IMR-90 (cell line): ENCODE measurements at regions not wholly inside any gene's neighbourhood (a gene's known extent, or its start where the extent isn't known, plus 50 kb on each side); places are given as distances from the start of the nearest gene placed in this dataset.

Experiments
- ATAC-seq: fragments of 200-7000 bp; cut with Tn5 transposase; 2 replicates; pipeline ENCODE4 v1.9.1; 2020; ENCODE audit warnings: low read depth, mild to moderate bottlenecking, moderate library complexity
- BruUV-seq: library from RNA; stranded (reverse); fragments of 400-500 nt; replicated peaks from 2 replicates; lab custom pipeline; 2021; lab: Mats Ljungman, UMichigan
- CTCF ChIA-PET: fragments of 300-600 bp; formaldehyde crosslinking; extraction: SDS; loops from one replicate; lab custom pipeline; 2021; ENCODE audit warnings: antibody characterized with exemption; lab: Yijun Ruan, JAX
- POLR2A ChIA-PET: fragments of 300-600 bp; sonication (Branson Sonifier 250); formaldehyde crosslinking; loops from one replicate; lab custom pipeline; 2022; ENCODE audit warnings: antibody characterized with exemption; ENCODE audit not compliant: unreplicated experiment; lab: Charles Lee
- DNase-seq: peaks from one replicate; pipeline ENCODE4 v3.0.0; 2013
- H2AFZ ChIP-seq: replicated peaks from 2 replicates; pipeline ENCODE3; 2013; ENCODE audit warnings: low read length, mild to moderate bottlenecking; ENCODE audit not compliant: poor library complexity
- H2AK5ac ChIP-seq: 2 replicates; pipeline ENCODE4 v1.6.1; 2013; ENCODE audit warnings: low read depth, low read length, inconsistent platforms
- H2AK9ac ChIP-seq: replicated peaks from 2 replicates; pipeline ENCODE3; 2013; ENCODE audit warnings: mild to moderate bottlenecking, low read depth, low read length, moderate library complexity; ENCODE audit not compliant: poor library complexity
- H2BK120ac ChIP-seq: 2 replicates; pipeline ENCODE4 v1.6.1; 2013; ENCODE audit warnings: low read depth, low read length, inconsistent platforms
- H2BK15ac ChIP-seq: 3 replicates; pipeline ENCODE4 v1.6.1; 2013; ENCODE audit warnings: low read depth, low read length, inconsistent platforms
- H2BK20ac ChIP-seq: 2 replicates; pipeline ENCODE4 v1.6.1; 2013; ENCODE audit warnings: low read depth, mild to moderate bottlenecking, inconsistent platforms, low read length, moderate library complexity
- H2BK5ac ChIP-seq: 2 replicates; pipeline ENCODE4 v1.6.1; 2013; ENCODE audit warnings: mild to moderate bottlenecking, low read depth, low read length, inconsistent platforms; ENCODE audit not compliant: poor library complexity, severe bottlenecking
- H3K14ac ChIP-seq: replicated peaks from 2 replicates; pipeline ENCODE4 v1.6.1; 2013; ENCODE audit warnings: low read depth, low read length, inconsistent platforms
- H3K18ac ChIP-seq: 2 replicates; pipeline ENCODE4 v1.6.1; 2013; ENCODE audit warnings: low read depth, low read length, control low read depth
- H3K23ac ChIP-seq: 2 replicates; pipeline ENCODE4 v1.6.1; 2013; ENCODE audit warnings: low read depth, low read length, inconsistent platforms
- H3K27ac ChIP-seq: 2 replicates; pipeline ENCODE4 v1.5.1; 2013; ENCODE audit warnings: mild to moderate bottlenecking, control low read depth, low read length; ENCODE audit not compliant: insufficient read depth
- H3K27me3 ChIP-seq: 2 replicates; pipeline ENCODE4 v1.6.1; 2013; ENCODE audit warnings: low read length; ENCODE audit not compliant: control insufficient read depth, insufficient read depth
- H3K36me3 ChIP-seq: 2 replicates; pipeline ENCODE4 v1.6.1; 2013; ENCODE audit warnings: low read length, mixed read lengths; ENCODE audit not compliant: control insufficient read depth, insufficient read depth
- H3K4ac ChIP-seq: 2 replicates; pipeline ENCODE4 v1.6.1; 2013; ENCODE audit warnings: low read depth, low read length, inconsistent platforms
- H3K4me1 ChIP-seq: 2 replicates; pipeline ENCODE4 v1.6.1; 2013; ENCODE audit warnings: low read length, mixed read lengths; ENCODE audit not compliant: control insufficient read depth, insufficient read depth
- H3K4me2 ChIP-seq: 2 replicates; pipeline ENCODE4 v1.6.1; 2013; ENCODE audit warnings: low read depth, mild to moderate bottlenecking, control low read depth, low read length, moderate library complexity
- H3K4me3 ChIP-seq: 2 replicates; pipeline ENCODE4 v1.5.1; 2013; ENCODE audit warnings: low read depth, mild to moderate bottlenecking, control low read depth, low read length, moderate library complexity; ENCODE audit not compliant: insufficient read depth
- H3K56ac ChIP-seq: 2 replicates; pipeline ENCODE4 v1.6.1; 2013; ENCODE audit warnings: low read length, inconsistent platforms; ENCODE audit not compliant: insufficient read depth; ENCODE audit errors: extremely low read depth
- H3K79me1 ChIP-seq, 2 experiments: 2 replicates each; pipeline ENCODE4 v1.6.1; 2013; ENCODE audit warnings: low read length in 2 of 2, inconsistent platforms in 1 of 2, low read depth in 1 of 2
- H3K9ac ChIP-seq: 2 replicates; pipeline ENCODE4 v1.6.1; 2013; ENCODE audit warnings: low read depth, low read length, control low read depth
- H3K9me1 ChIP-seq: 2 replicates; pipeline ENCODE4 v1.6.1; 2013; ENCODE audit warnings: low read length, inconsistent platforms; ENCODE audit not compliant: insufficient read depth
- H3K9me3 ChIP-seq: 2 replicates; pipeline ENCODE4 v1.6.1; 2013; ENCODE audit warnings: low read length; ENCODE audit not compliant: control insufficient read depth, insufficient read depth
- H4K20me1 ChIP-seq: 2 replicates; pipeline ENCODE4 v1.6.1; 2013; ENCODE audit warnings: low read length, inconsistent platforms; ENCODE audit not compliant: insufficient read depth
- H4K5ac ChIP-seq: 2 replicates; pipeline ENCODE4 v1.6.1; 2013; ENCODE audit warnings: mild to moderate bottlenecking, low read depth, low read length, control low read depth
- H4K8ac ChIP-seq, 2 experiments: 2 replicates each; pipeline ENCODE4 v1.6.1; 2013; ENCODE audit warnings: low read depth in 2 of 2, low read length in 2 of 2, control low read depth in 1 of 2, inconsistent platforms in 1 of 2
- H4K91ac ChIP-seq: 2 replicates; pipeline ENCODE4 v1.6.1; 2013; ENCODE audit warnings: low read depth, low read length, inconsistent platforms; ENCODE audit not compliant: insufficient read depth
- BHLHE40 ChIP-seq: fragments of 150-350 bp; IDR thresholded peaks from 2 replicates; pipeline ENCODE4 v1.6.1; 2016; ENCODE audit warnings: mild to moderate bottlenecking, low read depth, low read length
- CEBPB ChIP-seq: IDR thresholded peaks from 2 replicates; pipeline ENCODE4 v1.6.1; 2012; ENCODE audit warnings: low read depth, low read length, improper control_type of control experiment
- CHD1 ChIP-seq: IDR thresholded peaks from 2 replicates; pipeline ENCODE4 v1.6.1; 2012; ENCODE audit warnings: low read depth, low read length, improper control_type of control experiment
- ELK1 ChIP-seq: fragments of 150-350 bp; IDR thresholded peaks from 2 replicates; pipeline ENCODE4 v1.6.1; 2016; ENCODE audit warnings: low read depth, mild to moderate bottlenecking, low read length, moderate library complexity, borderline replicate concordance
- FOS ChIP-seq: fragments of 150-350 bp; IDR thresholded peaks from 2 replicates; pipeline ENCODE4 v1.6.1; 2016; ENCODE audit warnings: low read depth, low read length
- MAFK ChIP-seq: IDR thresholded peaks from 2 replicates; pipeline ENCODE4 v1.6.1; 2012; ENCODE audit warnings: low read depth, low read length, improper control_type of control experiment
- MAZ ChIP-seq: IDR thresholded peaks from 2 replicates; pipeline ENCODE4 v1.6.1; 2012; ENCODE audit warnings: low read depth, mild to moderate bottlenecking, low read length, improper control_type of control experiment, moderate library complexity, borderline replicate concordance
- MXI1 ChIP-seq: IDR thresholded peaks from 2 replicates; pipeline ENCODE4 v1.6.1; 2012; ENCODE audit warnings: low read depth, mild to moderate bottlenecking, low read length, moderate library complexity, borderline replicate concordance
- NFE2L2 ChIP-seq: fragments of 150-350 bp; IDR thresholded peaks from 2 replicates; pipeline ENCODE4 v1.6.1; 2016; ENCODE audit warnings: low read depth, mild to moderate bottlenecking, low read length
- RAD21 ChIP-seq: IDR thresholded peaks from 2 replicates; pipeline ENCODE4 v1.6.1; 2012; ENCODE audit warnings: low read length, improper control_type of control experiment
- RCOR1 ChIP-seq: IDR thresholded peaks from 2 replicates; pipeline ENCODE4 v1.6.1; 2012; ENCODE audit warnings: mild to moderate bottlenecking, low read length, improper control_type of control experiment; ENCODE audit not compliant: insufficient replicate concordance
- RFX5 ChIP-seq: IDR thresholded peaks from 2 replicates; pipeline ENCODE4 v1.8.0; 2012; ENCODE audit warnings: low read depth, mild to moderate bottlenecking, low read length, moderate library complexity
- SMC3 ChIP-seq: fragments of 150-350 bp; IDR thresholded peaks from 2 replicates; pipeline ENCODE4 v1.6.1; 2016; ENCODE audit warnings: low read depth, mild to moderate bottlenecking, antibody characterized with exemption, low read length, moderate library complexity
- WGBS, 2 experiments: methylation state at CpG; one replicate each; pipeline versions ENCODE4 v1.1.5 to v1.1.7; 2013; ENCODE audit warnings: missing lambda C conversion rate in 2 of 2; ENCODE audit not compliant: insufficient read length in 1 of 2; ENCODE audit errors: extremely low coverage in 2 of 2; 5-methylcytosine and 5-hydroxymethylcytosine counted together
- dilution Hi-C: fragments of 300-500 bp; cut with HindIII; formaldehyde crosslinking; loops from one replicate; pipeline ENCODE4 v1.14.3; 2018; ENCODE audit warnings: low sequenced_read_pairs; ENCODE audit not compliant: unreplicated experiment
- in situ Hi-C: fragments of 300-500 bp; cut with MboI; formaldehyde crosslinking; loops from 3 replicates; pipeline ENCODE4 v1.14.3; 2019; ENCODE audit warnings: low sequenced_read_pairs, inconsistent platforms, mixed read lengths
- intact Hi-C: fragments of 100-400 bp; cut with micrococcal nuclease; formaldehyde crosslinking; loops from 2 replicates; pipeline ENCODE4 v1.10.0; 2022
- TF ChIP-seq, protein P1 (sequence below): fragments of 150-350 bp; IDR thresholded peaks from 2 replicates; pipeline ENCODE4 v1.6.1; 2017; ENCODE audit warnings: mild to moderate bottlenecking, antibody characterized with exemption, low read length, low read depth

- ChIA-PET POLR2A (no interaction called here), CTCF (no interaction called here)
- Histone ChIP-seq H3K9me1 (no peaks in the 10 kb centered on the region), H4K20me1 (no peaks in the 10 kb centered on the region), H4K91ac (no peak overlapping the region), H3K9ac (no peak overlapping the region), H2BK5ac (no peak overlapping the region), H3K27me3 (no peaks in the 10 kb centered on the region), H3K9me3 (0 out of 2 replicates have a peak, but pooled peaks cover 4% of the 10 kb centered on the region), H4K5ac (no peak overlapping the region), H4K8ac (no peak overlapping the region), H3K14ac (no peak overlapping the region), H3K4ac (no peak overlapping the region), H2AK9ac (no peak overlapping the region), H2AFZ (no peak overlapping the region), H3K27ac (no peak overlapping the region), H2AK5ac (no peak overlapping the region), H2BK120ac (no peak overlapping the region), H3K56ac (no peak overlapping the region), H2BK15ac (no peak overlapping the region), H3K23ac (no peak overlapping the region), H3K4me2 (no peak overlapping the region), H3K79me1 (no peaks in the 10 kb centered on the region), H3K18ac (no peak overlapping the region), H3K4me3 (no peak overlapping the region), H3K4me1 (no peaks in the 10 kb centered on the region), H3K36me3 (no peaks in the 10 kb centered on the region), H2BK20ac (no peak overlapping the region)
- WGBS, 2 experiments = no CpG with 5 or more reads among the region's 1 CpG
- ATAC-seq = no peak
- TF ChIP-seq FOS (no peak), MXI1 (no peak), CEBPB (no peak), SMC3 (no peak), MAZ (no peak), RAD21 (no peak), NFE2L2 (no peak), RFX5 (no peak), BHLHE40 (no peak), ELK1 (no peak), CHD1 (no peak), RCOR1 (no peak), MAFK (no peak)
- TF ChIP-seq, protein P1, sequence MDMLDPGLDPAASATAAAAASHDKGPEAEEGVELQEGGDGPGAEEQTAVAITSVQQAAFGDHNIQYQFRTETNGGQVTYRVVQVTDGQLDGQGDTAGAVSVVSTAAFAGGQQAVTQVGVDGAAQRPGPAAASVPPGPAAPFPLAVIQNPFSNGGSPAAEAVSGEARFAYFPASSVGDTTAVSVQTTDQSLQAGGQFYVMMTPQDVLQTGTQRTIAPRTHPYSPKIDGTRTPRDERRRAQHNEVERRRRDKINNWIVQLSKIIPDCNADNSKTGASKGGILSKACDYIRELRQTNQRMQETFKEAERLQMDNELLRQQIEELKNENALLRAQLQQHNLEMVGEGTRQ = no peak
- intact Hi-C loops (no loop called here), in situ Hi-C loops (no loop called here), dilution Hi-C loops (no loop called here)
- BruUV-seq = no TSS peak
- no peak for DNase-seq
Measured at GRCh38 chr12:86429824-86430223, 173.6 kb upstream of the MGAT4C start.
